Sigmoid colon (tissue), 6 donors: ENCODE measurements at regions not wholly inside any gene's neighbourhood (a gene's known extent, or its start where the extent isn't known, plus 50 kb on each side); places are given as distances from the start of the nearest gene placed in this dataset.
"Not testable (repeated sequence)": the region's sequence is repeated elsewhere in the genome, so short reads cannot be mapped to it uniquely, and the experiment has no call there.

Experiments used
- DNase-seq: peaks from one replicate; pipeline ENCODE4 v3.0.0-alpha.2; 2019
- H3K27ac ChIP-seq, 4 donors: fragments of 200-600 bp; sonication (generic); one replicate each; pipeline ENCODE4 v1.5.1; 2016 to 2019; ENCODE audit warnings: mild to moderate bottlenecking in 1 of 4
- H3K27me3 ChIP-seq, 3 donors: fragments of 200-600 bp; sonication (generic); one replicate each; pipeline ENCODE4 v1.5.1; 2019; ENCODE audit warnings: mild to moderate bottlenecking in 1 of 3
- H3K36me3 ChIP-seq, 4 donors: fragments of 200-600 bp; sonication (generic); one replicate each; pipeline ENCODE4 v1.5.1; 2016 to 2019
- H3K4me1 ChIP-seq, 4 donors: fragments of 200-600 bp; sonication (generic); one replicate each; pipeline ENCODE4 v1.5.1; 2017 to 2019
- H3K4me3 ChIP-seq, 4 donors: fragments of 200-600 bp; sonication (generic); one replicate each; pipeline ENCODE4 v1.5.1; 2017 to 2019; ENCODE audit warnings: mild to moderate bottlenecking in 2 of 4, moderate library complexity in 1 of 4
- H3K9me3 ChIP-seq, 4 donors: fragments of 200-600 bp in 3 of 4; sonication (generic) in 3 of 4; one replicate each; pipeline versions ENCODE4 v1.5.1 to v1.6.1; 2013 to 2019
- CTCF ChIP-seq, 4 experiments: fragments of 450-650 bp in 3 of 4; fragments of 200-600 bp in 1 of 4; IDR thresholded peaks; one replicate each; pipeline ENCODE4 v1.5.1; 2016 to 2019; ENCODE audit warnings: antibody characterized with exemption in 4 of 4, mild to moderate bottlenecking in 3 of 4, moderate library complexity in 2 of 4
- EP300 ChIP-seq, 4 donors: sonication (generic); formaldehyde crosslinking; IDR thresholded peaks; one replicate each; pipeline ENCODE4 v1.6.1; 2017; ENCODE audit warnings: antibody characterized with exemption in 4 of 4
- POLR2A ChIP-seq, 2 donors: fragments of 450-650 bp; IDR thresholded peaks; one replicate each; pipeline ENCODE4 v1.6.1; 2016; ENCODE audit warnings: antibody characterized with exemption in 2 of 2, mild to moderate bottlenecking in 2 of 2, moderate library complexity in 2 of 2
- POLR2AphosphoS5 ChIP-seq, 4 donors: sonication (generic); formaldehyde crosslinking; IDR thresholded peaks; one replicate each; pipeline ENCODE4 v1.6.1; 2017; ENCODE audit warnings: antibody characterized with exemption in 4 of 4
- WGBS, 2 donors: extraction: QIAGEN DNeasy Blood & Tissue Kit; methylation state at CpG; one replicate each; pipeline ENCODE4 v1.1.7; 2013; 5-methylcytosine and 5-hydroxymethylcytosine counted together
- intact Hi-C: fragments of 100-400 bp; cut with DNase I; formaldehyde crosslinking; loops from one replicate; pipeline ENCODE4 v1.15.1; 2023
- donor health status: healthy with polysubstance abuse.
- donor health status: healthy.

DNA sequence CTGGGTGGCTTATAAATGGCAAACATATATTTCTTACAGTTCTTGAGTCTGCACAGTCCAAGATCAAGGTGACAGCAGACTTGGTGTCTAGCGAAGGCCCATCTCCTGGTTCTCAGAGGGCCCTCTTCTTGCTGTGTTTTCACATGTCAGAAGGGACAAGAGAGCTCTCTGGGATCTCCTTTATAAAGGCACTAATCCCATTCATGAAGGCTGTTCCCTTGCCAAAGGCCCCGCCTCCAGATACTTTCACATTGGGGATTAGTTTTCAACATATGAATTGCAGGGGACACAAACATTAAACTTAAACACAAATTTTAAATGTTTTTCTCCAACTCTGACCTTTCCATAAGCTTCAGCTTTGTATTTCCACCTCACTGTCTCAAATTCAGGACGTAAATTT lies 1135.0 kb upstream of the TENM3 start:
- no peak for DNase-seq
- no peaks in the 10 kb centered on the region for H3K9me3 ChIP-seq
- H3K4me1 ChIP-seq: no peaks in the 10 kb centered on the region
- TF ChIP-seq POLR2AphosphoS5 (IDR thresholded peaks at IDR 0.05) (no peak), EP300 (IDR thresholded peaks at IDR 0.05) (no peak), POLR2A (IDR thresholded peaks at IDR 0.05) (no peak), CTCF (IDR thresholded peaks at IDR 0.05) (no peak)
- no peak overlapping the region for H3K27ac ChIP-seq
- 84% methylated on average over 3 of the region's 3 CpGs for WGBS, 2 donors
- no peak overlapping the region for H3K4me3 ChIP-seq
- H3K36me3 ChIP-seq: no peaks in the 10 kb centered on the region
- no peaks in the 10 kb centered on the region for H3K27me3 ChIP-seq
- intact Hi-C loops: no loop called here

DNA sequence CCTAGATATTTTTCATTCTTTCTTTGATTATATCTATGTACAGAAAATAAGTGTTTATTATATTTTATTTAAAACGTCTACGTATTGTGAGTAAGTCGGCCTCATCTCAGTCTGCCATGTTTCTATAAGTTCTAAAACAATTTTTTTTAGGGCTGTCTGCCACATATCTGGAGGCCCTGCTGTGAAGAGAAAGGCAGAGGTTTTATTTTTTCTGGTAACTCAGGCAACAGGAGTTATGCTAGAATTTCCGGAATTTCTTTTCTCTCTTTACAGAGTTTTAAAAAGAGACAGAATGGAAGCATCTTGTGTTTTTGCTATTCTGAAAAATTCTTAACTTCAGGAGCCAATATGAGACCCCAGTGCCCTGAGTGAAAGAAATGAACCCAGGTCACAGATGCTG lies 1124.0 kb upstream of the TENM3 start:
- no peaks in the 10 kb centered on the region for H3K36me3 ChIP-seq
- intact Hi-C loops: no loop called here
- 89 to 91% methylated on average over 4 of the region's 4 CpGs for WGBS, 2 donors
- H3K27ac ChIP-seq: no peak overlapping the region
- H3K9me3 ChIP-seq: no peaks in the 10 kb centered on the region
- no peak for DNase-seq
- H3K4me1 ChIP-seq: no peaks in the 10 kb centered on the region
- H3K27me3 ChIP-seq: no peaks in the 10 kb centered on the region
- no peak for TF ChIP-seq CTCF (IDR thresholded peaks at IDR 0.05)
- no peak for TF ChIP-seq POLR2A (IDR thresholded peaks at IDR 0.05)
- no peak for TF ChIP-seq POLR2AphosphoS5 (IDR thresholded peaks at IDR 0.05)
- TF ChIP-seq EP300 (IDR thresholded peaks at IDR 0.05): no peak
- H3K4me3 ChIP-seq: no peak overlapping the region

- Histone ChIP-seq H3K27ac (no peak overlapping the region), H3K4me3 (no peak overlapping the region), H3K9me3 (no peaks in the 10 kb centered on the region), H3K27me3 (no peaks in the 10 kb centered on the region), H3K4me1 (no peaks in the 10 kb centered on the region), H3K36me3 (no peaks in the 10 kb centered on the region)
- TF ChIP-seq EP300 (IDR thresholded peaks at IDR 0.05) (no peak), CTCF (IDR thresholded peaks at IDR 0.05) (no peak), POLR2AphosphoS5 (IDR thresholded peaks at IDR 0.05) (no peak), POLR2A (IDR thresholded peaks at IDR 0.05) (no peak)
- 84 to 90% methylated on average over 7 of the region's 7 CpGs for WGBS, 2 donors
- no peak for DNase-seq
- intact Hi-C loops: no loop called here
Observed at GRCh38 chr4:181121733-181122132, 1121.5 kb upstream of the TENM3 start.

GRCh38 chr4:181127171-181127570 lies 1116.0 kb upstream of the TENM3 start:
- no peak for DNase-seq
- Histone ChIP-seq H3K27me3 (no peaks in the 10 kb centered on the region), H3K9me3 (peaks cover 0 to 5% (median 1%) of the 10 kb centered on the region in 4 donors), H3K36me3 (no peaks in the 10 kb centered on the region), H3K27ac (no peak overlapping the region), H3K4me1 (no peaks in the 10 kb centered on the region), H3K4me3 (no peak overlapping the region)
- TF ChIP-seq CTCF (IDR thresholded peaks at IDR 0.05) (no peak), POLR2AphosphoS5 (IDR thresholded peaks at IDR 0.05) (no peak), POLR2A (IDR thresholded peaks at IDR 0.05) (no peak), EP300 (IDR thresholded peaks at IDR 0.05) (no peak)
- WGBS, 2 donors: 74 to 82% methylated on average over 2 of the region's 2 CpGs
- intact Hi-C loops: no loop called here

GRCh38 chr4:181130317-181130716 lies 1112.9 kb upstream of the TENM3 start:
- 86 to 90% methylated on average over 6 to 7 of the region's 7 CpGs for WGBS, 2 donors
- H3K4me3 ChIP-seq, H3K27ac ChIP-seq, H3K9me3 ChIP-seq, H3K36me3 ChIP-seq, H3K27me3 ChIP-seq, DNase-seq, H3K4me1 ChIP-seq, intact Hi-C loops: not testable (repeated sequence)
